RPMI8226 (cell line): ENCODE measurements at regions not wholly inside any gene's neighbourhood (a gene's known extent, or its start where the extent isn't known, plus 50 kb on each side); places are given as distances from the start of the nearest gene placed in this dataset.
"Not testable (repeated sequence)": the region's sequence is repeated elsewhere in the genome, so short reads cannot be mapped to it uniquely, and the experiment has no call there.

Source experiments
- DNase-seq: peaks from one replicate; pipeline ENCODE4 v3.0.0-alpha.2; 2015

- DNase-seq, result no peak
Observed at GRCh38 chr1:38201431-38201830, 154.8 kb upstream of the POU3F1 start.

DNA sequence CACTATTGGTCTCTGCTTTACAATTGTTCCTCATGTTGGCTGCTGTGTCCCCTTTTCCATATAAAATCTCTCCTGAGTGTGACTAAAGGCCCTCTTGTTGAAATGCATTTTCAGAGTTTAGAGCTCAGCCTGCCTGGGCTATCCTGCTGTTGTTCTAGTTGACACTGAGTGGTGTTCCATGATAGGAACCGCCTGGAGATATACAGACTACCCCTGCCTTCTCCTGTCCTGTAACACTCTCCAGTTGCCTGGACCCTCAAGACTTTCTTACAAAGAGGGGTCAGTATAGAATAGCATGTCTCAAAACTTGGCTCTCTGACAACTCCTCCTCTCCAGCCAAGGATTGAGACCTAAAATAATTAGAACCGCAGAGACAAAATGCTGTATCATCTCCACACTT is 152.0 kb upstream of the POU3F1 start:
- no peak for DNase-seq

DNA sequence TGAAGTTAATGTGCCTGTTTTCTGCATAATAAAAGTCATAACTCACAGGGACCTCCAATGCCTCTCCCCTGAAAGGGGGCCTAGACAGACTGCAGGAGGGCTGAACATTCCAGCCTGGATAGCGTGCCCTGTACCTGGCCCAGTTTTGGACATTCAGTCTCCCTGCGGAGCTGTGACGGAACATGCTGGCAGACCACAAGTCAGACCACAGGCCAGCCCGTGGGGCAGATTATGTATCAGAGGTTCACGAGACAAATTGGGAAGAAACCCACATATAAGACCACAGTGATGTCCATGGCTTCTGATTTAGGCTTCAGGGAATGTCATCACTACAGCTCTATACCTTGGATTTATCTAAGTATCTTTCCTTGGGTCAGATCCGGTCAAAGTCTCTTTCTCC is 151.5 kb upstream of the POU3F1 start:
- no peak for DNase-seq

GRCh38 chr1:38197312-38198061 is 150.9 kb upstream of the POU3F1 start:
- no peak for DNase-seq

- no peak for DNase-seq
Observed at GRCh38 chr1:38194472-38194871, 147.9 kb upstream of the POU3F1 start.

- DNase-seq, result no peak
Observed at GRCh38 chr1:38193040-38193439, 146.4 kb upstream of the POU3F1 start.

GRCh38 chr1:38191461-38191860 is 144.9 kb upstream of the POU3F1 start:
- DNase-seq, result no peak

- no peak for DNase-seq
Observed at GRCh38 chr1:38190983-38191382, 144.4 kb upstream of the POU3F1 start.

GRCh38 chr1:38187552-38187951 is 141.0 kb upstream of the POU3F1 start:
- DNase-seq, result no peak

- DNase-seq, result no peak
Observed at GRCh38 chr1:38186566-38186965, 140.0 kb upstream of the POU3F1 start.

- no peak for DNase-seq
Observed at GRCh38 chr1:38185913-38186312, 139.3 kb upstream of the POU3F1 start.

- DNase-seq, result no peak
Observed at GRCh38 chr1:38183747-38184146, 137.2 kb upstream of the POU3F1 start.

GRCh38 chr1:38183096-38183495 is 136.5 kb upstream of the POU3F1 start:
- DNase-seq, result no peak

DNA sequence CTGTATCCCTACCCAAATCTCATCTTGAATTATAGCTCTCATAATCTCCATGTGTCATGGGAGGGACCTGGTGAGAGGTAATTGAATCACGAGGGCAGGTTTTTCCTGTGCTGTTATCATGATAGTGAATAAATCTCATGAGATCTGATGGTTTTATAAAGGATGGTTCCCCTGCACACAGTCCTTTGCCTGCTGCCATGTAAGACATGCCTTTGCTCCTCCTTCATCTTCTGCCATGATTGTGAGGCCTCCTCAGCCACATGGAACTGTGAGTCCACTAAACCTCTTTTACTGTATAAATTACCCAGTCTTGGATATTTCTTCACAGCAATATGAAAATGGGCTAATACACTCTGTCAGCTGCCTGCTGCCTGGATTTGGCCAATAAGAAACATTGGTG is 133.8 kb upstream of the POU3F1 start:
- not testable (repeated sequence) for DNase-seq

DNA sequence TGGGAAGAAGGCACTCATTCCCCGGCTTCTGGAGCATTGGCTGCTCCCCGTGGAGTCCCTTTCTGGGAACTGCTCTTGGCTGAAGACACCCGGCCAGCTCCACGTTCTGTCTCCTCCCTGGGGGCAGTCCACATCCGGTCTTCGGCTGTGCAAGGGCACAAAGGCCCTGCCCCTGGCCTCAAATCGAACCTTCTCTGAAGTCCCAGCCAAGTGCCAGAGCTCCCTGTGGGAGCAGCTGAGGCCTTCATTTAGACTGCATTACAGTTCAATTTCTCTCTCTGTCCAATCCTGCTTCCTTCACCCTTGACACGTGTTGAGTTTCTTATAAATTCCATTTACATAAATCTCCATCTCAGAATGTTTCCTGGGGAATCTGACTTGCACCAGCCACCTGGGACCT is 132.9 kb upstream of the POU3F1 start:
- DNase-seq, result no peak

DNA sequence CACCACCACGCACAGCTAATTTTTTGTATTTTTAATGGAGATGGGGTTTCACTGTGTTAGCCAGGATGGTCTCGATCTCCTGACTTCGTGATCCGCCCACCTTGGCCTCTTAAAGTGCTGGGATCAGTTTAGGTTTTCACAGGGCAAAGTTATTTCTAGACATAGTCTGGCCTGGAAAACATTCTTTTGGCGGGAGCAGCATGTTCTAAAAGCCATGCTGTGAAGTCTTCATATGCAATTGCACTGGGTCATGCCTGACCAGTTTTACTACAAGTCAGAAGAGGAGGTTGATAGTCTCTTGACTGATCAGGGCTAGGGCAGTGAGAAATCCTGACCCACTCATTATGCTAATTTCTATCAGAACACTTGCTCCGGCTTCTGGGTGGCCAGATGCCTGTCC is 131.6 kb upstream of the POU3F1 start:
- DNase-seq, result no peak

DNA sequence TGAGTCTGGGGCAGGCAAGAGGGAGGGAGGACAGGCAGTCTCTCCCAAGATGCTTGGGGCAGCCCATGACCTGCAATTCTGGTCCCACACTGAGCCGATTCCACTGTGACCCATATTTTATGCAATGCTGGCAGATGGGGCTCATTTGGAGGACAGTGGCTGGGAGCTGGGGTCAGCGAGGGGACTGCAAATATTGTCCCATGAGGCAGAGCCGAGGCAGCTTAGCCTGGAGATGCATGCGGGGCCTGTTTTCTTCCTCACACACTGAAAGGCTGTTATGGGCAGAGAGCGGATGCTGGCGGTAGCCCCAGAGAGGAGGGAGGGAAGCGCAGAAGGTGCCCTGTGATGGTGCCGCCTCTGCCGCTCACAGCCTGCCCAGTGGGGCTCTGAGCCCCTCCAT is 128.5 kb upstream of the POU3F1 start:
- DNase-seq, result no peak

DNA sequence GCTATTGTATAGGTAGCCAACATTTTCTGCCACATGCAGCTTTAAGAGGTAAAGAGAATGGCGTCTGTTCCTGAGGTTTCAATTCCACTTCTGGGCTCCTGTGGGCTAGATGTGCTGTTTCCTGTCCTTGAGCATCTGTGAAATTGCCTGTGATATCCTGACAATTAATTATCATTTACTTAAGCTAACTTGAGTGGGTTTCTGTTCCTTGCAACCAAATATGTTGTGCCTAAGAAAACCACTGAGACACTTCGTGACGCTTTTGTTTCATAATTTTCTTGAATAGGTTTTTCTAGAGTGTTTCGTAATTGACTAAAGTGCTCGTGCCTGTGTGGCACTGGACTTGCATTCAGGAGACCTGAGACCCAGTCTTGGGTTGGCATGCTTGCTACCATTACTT is 127.3 kb upstream of the POU3F1 start:
- DNase-seq, result no peak

- no peak for DNase-seq
Observed at GRCh38 chr1:38173157-38173831, 126.7 kb upstream of the POU3F1 start.

GRCh38 chr1:38169121-38169520 is 122.5 kb upstream of the POU3F1 start:
- DNase-seq, result no peak

DNA sequence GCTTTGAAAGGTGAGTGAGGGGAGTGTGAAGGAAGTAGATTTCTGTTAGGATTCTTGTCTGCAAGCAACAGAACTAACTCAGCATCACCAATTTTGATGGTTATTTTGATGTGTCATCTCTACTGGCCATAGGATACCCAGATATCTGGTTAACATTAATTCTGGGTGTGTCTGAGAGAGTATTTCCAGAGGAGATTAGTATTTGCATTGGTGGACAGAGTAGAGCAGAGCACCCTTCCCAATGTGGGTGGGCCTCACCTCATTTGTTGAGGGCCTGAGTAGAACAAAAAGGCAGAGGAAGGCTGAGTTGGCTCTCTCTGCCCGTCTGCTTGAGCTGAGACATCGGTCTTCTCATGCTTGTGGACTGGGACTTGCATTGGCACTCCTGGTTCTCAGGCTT is 121.8 kb upstream of the POU3F1 start:
- no peak for DNase-seq

GRCh38 chr1:38166461-38166860 is 119.9 kb upstream of the POU3F1 start:
- DNase-seq, result peak; percentile 27

- DNase-seq, result no peak
Observed at GRCh38 chr1:38153778-38154470, 107.3 kb upstream of the POU3F1 start.
